ENCODE measurements at regions not wholly inside any gene's neighbourhood (a gene's known extent, or its start where the extent isn't known, plus 50 kb on each side); places are given as distances from the start of the nearest gene placed in this dataset.
"Not testable (repeated sequence)": the region's sequence is repeated elsewhere in the genome, so short reads cannot be mapped to it uniquely, and the experiment has no call there.

GRCh38 chr7:32214913-32215312 lies 144.7 kb upstream of the PDE1C start:
- no peaks in the 10 kb centered on the region for H3K9me3 Mint-ChIP-seq
- no peaks in the 10 kb centered on the region for H3K4me1 Mint-ChIP-seq
- H3K27ac Mint-ChIP-seq, result no peak overlapping the region
- H3K36me3 Mint-ChIP-seq (ENCODE audit: low read depth), result no peaks in the 10 kb centered on the region
- H3K27me3 Mint-ChIP-seq (ENCODE audit: low read depth), result peaks cover 38% of the 10 kb centered on the region
- H3K4me3 Mint-ChIP-seq, result no peak overlapping the region
- no peak for TF ChIP-seq CTCF (IDR thresholded peaks at IDR 0.05; ENCODE audit: unreplicated experiment in 3 of 3)

- H3K4me3 Mint-ChIP-seq, result no peak overlapping the region
- H3K27me3 Mint-ChIP-seq (ENCODE audit: low read depth), result peaks cover 41% of the 10 kb centered on the region
- no peaks in the 10 kb centered on the region for H3K9me3 Mint-ChIP-seq
- no peaks in the 10 kb centered on the region for H3K36me3 Mint-ChIP-seq (ENCODE audit: low read depth)
- H3K4me1 Mint-ChIP-seq, result no peaks in the 10 kb centered on the region
- TF ChIP-seq CTCF (IDR thresholded peaks at IDR 0.05; ENCODE audit: unreplicated experiment in 3 of 3), result no peak
- H3K27ac Mint-ChIP-seq, result no peak overlapping the region
Measured at GRCh38 chr7:32212321-32212720, 142.1 kb upstream of the PDE1C start.

GRCh38 chr7:32206987-32207386 lies 136.8 kb upstream of the PDE1C start:
- H3K27me3 Mint-ChIP-seq (ENCODE audit: low read depth), result peaks cover 26% of the 10 kb centered on the region

GRCh38 chr7:32206488-32206887 lies 136.3 kb upstream of the PDE1C start:
- peaks cover 26% of the 10 kb centered on the region for H3K27me3 Mint-ChIP-seq (ENCODE audit: low read depth)
- H3K4me3 Mint-ChIP-seq, result no peak overlapping the region
- no peaks in the 10 kb centered on the region for H3K36me3 Mint-ChIP-seq (ENCODE audit: low read depth)
- no peak for TF ChIP-seq CTCF (IDR thresholded peaks at IDR 0.05; ENCODE audit: unreplicated experiment in 3 of 3)
- peaks cover under 1% of the 10 kb centered on the region for H3K4me1 Mint-ChIP-seq
- H3K27ac Mint-ChIP-seq, result no peak overlapping the region
- no peaks in the 10 kb centered on the region for H3K9me3 Mint-ChIP-seq

More at GRCh38 chr7:32206987-32207386, 136.8 kb upstream of the PDE1C start:
- TF ChIP-seq CTCF (IDR thresholded peaks at IDR 0.05; ENCODE audit: unreplicated experiment in 3 of 3), result peak in 2 of 3 experiments; percentile 8 to 51
- no peaks in the 10 kb centered on the region for H3K36me3 Mint-ChIP-seq (ENCODE audit: low read depth)
- H3K9me3 Mint-ChIP-seq, result no peaks in the 10 kb centered on the region
- H3K4me1 Mint-ChIP-seq, result no peaks in the 10 kb centered on the region
- H3K4me3 Mint-ChIP-seq, result no peak overlapping the region
- H3K27ac Mint-ChIP-seq, result no peak overlapping the region

- not testable (repeated sequence) for H3K4me3 Mint-ChIP-seq; H3K27ac Mint-ChIP-seq; H3K9me3 Mint-ChIP-seq; H3K36me3 Mint-ChIP-seq (ENCODE audit: low read depth)
- Mint-ChIP-seq H3K4me1 (peaks cover 12% of the 10 kb centered on the region), H3K27me3 (ENCODE audit: low read depth) (peaks cover 21% of the 10 kb centered on the region)
Measured at GRCh38 chr7:32205298-32205824, 135.2 kb upstream of the PDE1C start.

- peaks cover 15% of the 10 kb centered on the region for H3K4me1 Mint-ChIP-seq
- no peak overlapping the region for H3K27ac Mint-ChIP-seq
- no peaks in the 10 kb centered on the region for H3K9me3 Mint-ChIP-seq
- H3K36me3 Mint-ChIP-seq (ENCODE audit: low read depth), result no peaks in the 10 kb centered on the region
- peaks cover 21% of the 10 kb centered on the region for H3K27me3 Mint-ChIP-seq (ENCODE audit: low read depth)
- H3K4me3 Mint-ChIP-seq, result peak overlapping the region in 1 of 3 experiments; percentile 62
- peak; percentile 81 to 85 (median 84) for TF ChIP-seq CTCF (IDR thresholded peaks at IDR 0.05; ENCODE audit: unreplicated experiment in 3 of 3)
Measured at GRCh38 chr7:32204361-32205018, 134.3 kb upstream of the PDE1C start.

Data from nephron (organoid).